Astrocyte of the hippocampus (primary cell): ENCODE measurements at regions not wholly inside any gene's neighbourhood (a gene's known extent, or its start where the extent isn't known, plus 50 kb on each side); places are given as distances from the start of the nearest gene placed in this dataset.
A peak's percentile ranks its signal among the peaks of the same experiment; 100 is the strongest.

Source experiments
- DNase-seq: peaks from one replicate; pipeline ENCODE4 v3.0.0; 2011; ENCODE audit warnings: low read depth, low spot score

DNA sequence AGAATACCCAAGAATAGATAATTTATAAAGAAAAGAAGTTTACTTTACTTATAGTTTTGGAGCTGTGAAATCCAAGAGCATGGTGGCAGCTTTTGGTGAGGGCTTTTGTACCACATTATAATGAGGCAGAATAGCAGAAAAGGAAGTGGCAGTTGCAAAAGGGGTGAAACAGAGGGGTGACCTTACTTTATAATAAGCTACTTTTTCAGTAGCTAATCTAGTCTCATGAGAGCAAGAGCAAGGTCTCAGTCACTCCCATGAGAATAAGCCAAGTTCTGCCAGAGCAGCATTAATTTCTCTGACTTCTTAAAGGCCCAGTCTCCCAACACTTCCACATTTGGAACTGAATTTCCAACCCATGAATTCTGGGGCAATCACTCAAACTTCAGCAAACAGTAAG is 502.0 kb downstream of the GBA3 start:
- no peak for DNase-seq

DNA sequence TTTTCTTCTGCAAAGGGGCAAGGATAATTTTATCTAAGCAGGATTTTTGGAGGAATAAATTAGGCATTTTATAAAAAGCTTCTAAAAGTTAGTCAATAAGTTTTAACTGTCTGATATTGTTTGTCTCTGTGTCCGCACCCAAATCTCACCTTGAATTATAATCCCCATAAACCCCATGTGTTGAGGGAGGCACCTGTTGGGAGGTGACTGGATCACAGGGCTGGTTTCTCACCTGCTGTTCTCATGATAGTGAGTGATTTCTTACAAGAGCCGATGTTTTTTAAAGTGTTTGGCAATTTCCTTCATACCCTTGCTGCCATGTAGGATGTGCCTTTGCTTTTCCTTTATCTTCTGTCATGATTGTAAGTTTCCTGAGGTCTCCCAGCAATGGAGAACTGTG is 481.4 kb downstream of the GBA3 start:
- DNase-seq: no peak

DNA sequence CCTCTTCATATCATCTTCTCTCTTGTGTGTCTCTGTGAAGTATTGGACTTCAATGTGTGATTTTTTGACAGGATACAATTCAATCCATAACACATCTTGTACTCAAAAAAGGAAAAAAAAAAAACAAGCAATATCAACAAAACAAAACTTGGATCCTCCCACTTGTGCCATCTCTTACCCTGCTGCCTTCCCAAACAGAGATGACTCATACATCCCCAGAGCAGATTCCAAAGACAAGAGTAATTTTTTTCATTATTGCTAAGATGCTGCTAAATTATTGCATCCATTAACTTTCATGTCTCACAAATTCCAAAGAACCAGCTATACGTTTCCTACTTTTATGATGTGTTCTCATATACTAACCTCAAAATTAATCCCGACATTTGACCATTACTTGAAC is 479.2 kb downstream of the GBA3 start:
- peak; percentile 11 for DNase-seq

DNA sequence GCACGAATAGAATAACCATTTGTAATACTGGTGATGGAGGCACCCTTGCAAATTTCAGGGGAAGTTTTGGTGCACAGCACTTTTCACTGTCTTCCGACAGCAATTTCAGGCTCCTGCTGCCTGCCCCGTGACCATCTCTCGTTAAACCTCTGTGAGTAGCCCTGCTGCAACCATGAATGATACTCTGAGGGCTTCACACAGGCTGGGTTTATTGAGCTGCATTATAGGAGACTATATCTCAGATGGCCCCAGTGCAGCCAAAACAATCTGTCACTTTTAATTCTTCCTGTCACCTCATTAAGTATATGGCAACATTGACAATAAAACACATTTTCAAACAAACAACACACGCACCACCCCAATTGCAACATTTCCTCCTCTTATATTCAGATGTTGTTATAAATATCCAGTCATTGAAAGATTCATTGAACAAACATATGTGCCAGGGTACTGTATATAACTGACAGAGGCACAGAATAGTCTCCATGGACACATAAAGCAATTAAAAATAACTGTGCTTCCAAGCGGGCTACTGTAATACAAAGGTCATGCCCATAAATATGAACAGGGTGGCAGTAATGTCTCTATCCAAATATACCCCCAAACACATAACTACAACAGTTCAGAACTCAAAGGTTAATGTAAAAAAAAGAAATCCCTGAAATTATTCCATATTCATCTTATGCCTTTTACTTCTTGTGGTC is 477.0 kb downstream of the GBA3 start:
- DNase-seq: no peak

DNA sequence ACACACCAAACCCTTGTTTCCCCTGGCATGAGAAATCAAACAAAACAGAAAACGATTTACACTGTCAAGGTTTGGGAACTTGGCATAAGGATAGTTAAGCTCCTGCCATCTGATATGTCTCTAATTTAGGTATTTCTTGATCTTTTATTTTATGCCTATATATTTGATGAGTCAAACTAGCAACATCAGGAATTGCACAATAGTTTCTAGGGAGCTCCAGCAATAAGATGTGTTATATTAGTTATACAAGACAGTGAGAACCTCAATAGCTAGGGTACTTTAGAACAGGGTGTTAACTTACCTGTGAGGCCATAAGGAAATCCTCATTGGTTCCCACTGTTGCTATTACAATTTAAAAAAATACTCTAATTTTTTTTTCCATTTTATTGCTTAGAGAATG is 474.2 kb downstream of the GBA3 start:
- DNase-seq: no peak

DNA sequence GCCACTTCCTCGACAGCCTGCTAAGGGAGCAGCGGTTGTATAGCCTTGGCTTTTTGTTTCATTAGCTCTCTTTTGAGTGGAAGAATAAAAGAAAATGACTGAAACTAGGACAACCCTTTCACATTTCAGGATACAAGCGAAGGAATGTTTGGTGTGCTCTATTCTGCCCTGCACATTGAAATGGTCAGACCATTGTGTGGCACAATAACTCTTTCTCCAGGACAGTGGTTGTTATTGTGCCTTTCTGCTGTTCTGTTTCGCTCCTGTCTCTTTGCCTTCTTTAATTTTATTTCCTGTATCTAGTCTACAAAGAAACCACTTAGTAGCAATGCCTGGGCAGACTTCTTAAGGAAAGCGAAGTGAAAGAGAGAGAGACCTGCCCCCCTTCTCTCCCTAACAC is 473.7 kb downstream of the GBA3 start:
- DNase-seq: no peak

DNA sequence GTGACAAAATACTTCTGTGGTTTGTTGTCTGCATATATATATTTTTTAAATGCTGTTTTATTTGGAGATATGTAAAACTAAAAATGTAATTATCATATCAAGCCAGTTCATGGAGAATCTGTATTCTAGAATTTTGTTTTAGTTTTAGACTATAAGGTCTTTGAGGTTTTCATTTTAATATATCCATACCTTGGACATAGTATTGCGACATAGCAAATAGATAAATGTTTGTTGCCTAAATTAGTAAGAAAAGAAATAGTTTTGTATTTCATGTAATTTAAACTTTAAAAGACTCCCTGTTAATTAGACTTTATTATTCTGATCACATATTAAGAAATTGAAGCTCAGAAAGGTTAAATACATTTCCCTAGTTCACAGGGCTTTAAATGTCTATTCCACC is 472.9 kb downstream of the GBA3 start:
- no peak for DNase-seq

DNA sequence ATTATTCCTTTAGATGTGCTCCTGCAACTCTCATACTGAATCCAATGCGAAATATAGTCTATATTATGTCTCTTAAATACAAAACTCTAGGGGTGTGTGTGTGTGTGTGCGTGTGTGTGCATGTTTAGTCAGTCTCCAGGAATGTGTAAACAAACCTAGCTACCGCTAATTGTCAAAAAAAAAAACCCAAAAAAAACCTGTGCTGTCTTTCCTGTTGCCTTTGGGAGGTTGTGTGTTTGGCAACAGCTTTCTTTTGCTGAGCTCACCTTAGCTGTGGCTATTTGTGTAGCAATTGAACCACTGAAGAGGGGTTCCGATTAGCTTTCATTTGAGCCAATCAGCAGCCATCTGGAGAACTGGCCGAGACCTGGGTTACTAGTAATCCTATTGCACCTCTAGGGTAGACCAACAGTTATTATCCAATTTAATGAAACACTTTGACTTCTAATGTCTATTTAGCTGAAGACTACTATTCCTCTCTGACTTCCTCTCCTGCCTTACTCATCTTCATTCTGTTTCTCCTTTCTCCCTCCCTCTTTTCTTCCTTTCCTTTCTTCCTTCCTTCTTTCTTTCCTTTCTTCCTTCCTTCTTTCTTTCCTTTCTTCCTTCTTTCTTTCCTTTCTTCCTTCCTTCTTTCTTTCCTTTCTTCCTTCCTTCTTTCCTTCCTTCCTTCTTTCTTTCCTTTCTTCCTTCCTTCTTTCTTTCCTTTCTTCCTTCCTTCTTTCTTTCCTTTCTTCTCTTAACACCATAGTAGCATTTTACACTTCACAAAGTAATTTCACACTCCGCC is 471.1 kb downstream of the GBA3 start:
- DNase-seq: peak; percentile 64

DNA sequence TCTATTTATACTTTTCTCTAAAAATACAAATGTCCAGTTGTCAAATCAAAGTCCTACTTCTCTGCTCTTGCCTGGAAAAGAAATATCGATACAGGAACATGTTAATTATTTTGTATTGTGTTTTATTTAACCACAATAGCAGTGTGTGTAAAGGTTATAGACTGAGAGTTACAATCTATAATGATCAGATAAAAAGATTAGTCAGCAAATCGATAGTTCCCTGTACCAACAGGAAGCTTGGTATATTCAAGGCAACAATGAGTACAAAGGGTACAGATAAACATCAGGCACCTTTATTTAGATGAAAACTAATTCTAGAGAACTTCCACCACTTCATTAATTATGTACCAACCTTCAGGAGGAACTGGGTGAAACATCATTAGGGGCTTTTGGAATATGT is 469.5 kb downstream of the GBA3 start:
- no peak for DNase-seq

DNA sequence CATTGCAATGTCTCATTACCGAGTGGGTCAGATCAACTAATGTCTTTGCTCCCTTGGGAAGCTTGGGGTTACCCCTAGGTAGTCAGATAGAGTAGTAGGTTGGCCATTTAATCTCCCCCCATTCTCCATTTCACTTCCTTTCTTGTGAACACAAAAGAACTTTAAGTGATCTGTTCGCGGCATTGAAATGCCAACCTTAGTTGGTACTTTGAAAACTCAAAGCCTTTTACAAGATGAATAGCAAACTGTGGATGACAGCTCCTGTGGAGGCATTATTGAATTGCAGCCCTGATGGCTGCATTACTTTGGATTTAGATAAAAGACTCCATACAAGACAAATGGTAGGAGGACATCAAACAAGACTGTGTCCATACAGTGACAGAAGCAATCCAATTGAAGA is 469.1 kb downstream of the GBA3 start:
- DNase-seq: no peak

DNA sequence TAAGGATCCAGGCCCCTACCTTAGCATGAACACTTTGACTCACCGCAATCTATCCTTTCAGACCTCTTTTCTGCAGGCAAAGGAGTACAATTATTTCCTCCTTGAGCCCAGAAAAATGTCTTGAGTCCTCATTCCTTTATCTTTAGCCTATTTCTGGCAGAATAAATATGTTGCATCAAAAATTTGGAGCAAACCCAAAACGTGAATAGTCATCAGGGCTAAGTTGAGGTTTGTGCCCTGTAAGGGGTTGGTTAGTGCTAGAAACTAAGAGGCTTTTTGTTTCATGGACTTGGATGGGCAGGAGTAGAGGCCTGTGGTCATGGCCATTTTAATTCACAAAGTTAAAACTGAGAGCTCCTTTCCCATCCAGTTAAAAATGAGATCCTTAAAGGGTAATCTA is 460.3 kb downstream of the GBA3 start:
- DNase-seq: no peak

DNA sequence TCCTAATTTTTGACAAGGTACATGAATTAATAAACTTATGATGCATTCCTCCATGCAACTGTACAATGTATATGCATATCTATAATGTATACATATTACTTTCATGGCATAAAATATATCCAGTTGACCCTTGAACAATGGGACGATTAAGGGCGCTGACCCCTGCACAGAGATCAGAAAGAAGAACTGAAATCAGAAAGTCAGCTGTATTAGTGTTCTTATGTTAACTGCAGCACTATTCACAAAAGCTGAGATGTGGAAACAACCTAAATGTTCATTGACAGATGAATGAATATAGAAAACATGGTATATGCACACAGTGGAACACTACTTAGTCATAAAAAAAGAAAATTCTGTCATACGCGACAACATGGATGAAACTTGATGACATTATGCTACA is 457.1 kb downstream of the GBA3 start:
- no peak for DNase-seq

DNA sequence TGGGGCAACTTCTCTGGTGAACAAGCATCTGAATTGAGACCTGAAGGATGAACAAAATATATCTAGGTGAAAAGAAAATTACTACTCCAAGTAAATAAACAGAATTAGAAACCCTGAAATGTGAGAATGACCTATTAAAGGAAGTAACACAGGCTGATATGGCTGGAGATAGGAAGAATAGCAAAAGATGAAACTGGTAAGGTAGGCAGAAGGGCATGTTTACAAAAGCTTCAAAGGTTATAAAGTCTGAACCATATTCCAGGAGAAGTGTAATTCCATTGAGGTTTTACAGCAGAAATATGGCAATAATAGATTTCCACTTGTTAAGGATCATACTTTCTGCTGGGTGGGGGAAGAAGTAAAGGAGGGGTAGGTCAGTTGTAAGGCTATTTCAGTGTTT is 452.0 kb downstream of the GBA3 start:
- no peak for DNase-seq

DNA sequence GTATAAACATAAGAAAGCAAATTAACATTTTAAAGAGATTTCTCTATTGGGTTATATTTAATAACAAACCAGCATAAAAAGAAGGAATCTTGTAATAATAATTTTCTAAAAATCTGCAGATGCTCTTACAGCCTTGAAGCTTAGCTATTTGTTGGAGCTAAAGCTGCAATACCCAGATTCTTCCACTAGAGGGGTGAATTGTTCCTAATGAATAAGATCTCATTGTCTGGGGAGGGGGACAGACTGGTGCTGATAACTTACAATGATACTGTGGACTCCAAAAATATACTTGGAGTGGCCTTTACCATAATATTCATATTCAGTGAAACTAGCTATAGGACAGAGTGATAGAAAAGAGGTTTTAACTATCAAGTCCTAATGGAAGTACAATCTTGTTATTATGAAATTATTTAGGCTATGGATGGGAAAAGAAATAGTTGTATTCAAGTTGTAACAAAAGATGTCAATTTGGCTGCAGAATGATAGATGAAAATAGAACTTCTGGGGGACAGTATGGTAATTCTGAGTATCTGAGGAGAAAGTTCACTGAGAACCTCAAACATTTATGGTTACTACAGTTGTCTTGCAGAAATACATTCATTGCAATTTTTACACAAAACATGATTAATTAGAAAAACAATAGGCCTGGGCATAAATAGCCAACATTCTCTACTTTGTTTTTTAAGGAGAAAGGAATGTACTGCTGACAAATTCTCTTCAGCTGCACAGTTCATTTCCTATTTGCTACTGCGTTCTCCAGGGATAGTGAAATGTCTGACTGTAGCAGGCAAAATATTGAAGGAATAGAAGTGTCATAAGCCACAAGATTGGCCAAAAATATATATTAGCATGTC is 443.3 kb downstream of the GBA3 start:
- peak; percentile 82 for DNase-seq

DNA sequence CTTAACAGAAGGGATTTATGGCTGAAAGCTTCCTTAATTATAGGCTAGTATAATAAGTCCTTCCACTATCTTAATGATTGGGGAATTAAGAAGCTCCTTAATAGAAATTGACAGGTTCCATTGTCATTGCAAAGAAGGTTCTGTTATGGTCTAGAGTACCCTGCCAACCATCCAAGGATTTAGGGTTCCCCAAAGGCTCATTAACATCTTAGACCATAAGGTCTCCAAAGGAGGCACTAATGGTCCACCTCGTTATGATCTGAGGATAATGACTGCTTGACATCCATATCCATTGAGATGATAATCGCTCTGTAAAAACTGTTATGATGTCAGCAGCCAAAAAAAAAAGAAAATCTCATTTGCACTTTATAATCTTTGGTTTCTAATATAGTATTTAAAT is 441.6 kb downstream of the GBA3 start:
- no peak for DNase-seq

DNA sequence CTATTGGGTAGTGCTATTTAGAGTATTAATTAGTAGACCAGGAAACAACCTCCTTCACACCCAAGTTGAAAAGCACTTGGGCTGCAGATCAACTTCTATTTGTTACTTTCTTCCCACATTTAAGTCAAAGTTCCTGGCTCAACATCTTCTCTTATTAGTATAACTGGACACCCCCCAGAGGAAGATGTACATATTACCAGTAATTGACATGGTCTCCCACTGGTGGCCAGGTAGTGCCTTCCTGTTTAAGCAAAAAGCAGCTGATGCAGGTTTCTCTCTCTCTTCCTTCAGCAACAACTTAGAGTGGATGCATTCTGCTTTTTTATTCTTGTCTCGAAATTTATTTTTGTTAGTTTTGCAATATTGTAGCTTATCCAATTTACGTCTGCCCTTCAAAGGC is 438.1 kb downstream of the GBA3 start:
- DNase-seq: no peak

DNA sequence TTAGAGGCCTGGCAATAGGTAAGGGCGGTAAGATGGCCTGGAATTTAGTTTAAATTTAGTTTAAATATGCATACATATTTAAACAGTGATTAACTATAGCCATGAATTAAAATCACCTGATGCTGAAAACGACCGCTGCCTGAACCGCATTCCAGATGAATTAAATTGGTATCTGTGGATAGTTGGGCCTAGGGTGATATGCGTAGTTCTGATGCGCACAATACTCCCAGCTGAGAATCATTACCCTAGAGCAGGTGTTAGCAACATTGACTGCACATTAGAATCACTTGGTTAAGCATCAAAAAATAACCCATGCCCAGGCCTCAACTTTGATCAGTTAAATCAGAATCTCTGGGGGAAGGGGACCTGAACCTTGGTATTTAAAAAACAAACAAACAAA is 432.4 kb downstream of the GBA3 start:
- no peak for DNase-seq

DNA sequence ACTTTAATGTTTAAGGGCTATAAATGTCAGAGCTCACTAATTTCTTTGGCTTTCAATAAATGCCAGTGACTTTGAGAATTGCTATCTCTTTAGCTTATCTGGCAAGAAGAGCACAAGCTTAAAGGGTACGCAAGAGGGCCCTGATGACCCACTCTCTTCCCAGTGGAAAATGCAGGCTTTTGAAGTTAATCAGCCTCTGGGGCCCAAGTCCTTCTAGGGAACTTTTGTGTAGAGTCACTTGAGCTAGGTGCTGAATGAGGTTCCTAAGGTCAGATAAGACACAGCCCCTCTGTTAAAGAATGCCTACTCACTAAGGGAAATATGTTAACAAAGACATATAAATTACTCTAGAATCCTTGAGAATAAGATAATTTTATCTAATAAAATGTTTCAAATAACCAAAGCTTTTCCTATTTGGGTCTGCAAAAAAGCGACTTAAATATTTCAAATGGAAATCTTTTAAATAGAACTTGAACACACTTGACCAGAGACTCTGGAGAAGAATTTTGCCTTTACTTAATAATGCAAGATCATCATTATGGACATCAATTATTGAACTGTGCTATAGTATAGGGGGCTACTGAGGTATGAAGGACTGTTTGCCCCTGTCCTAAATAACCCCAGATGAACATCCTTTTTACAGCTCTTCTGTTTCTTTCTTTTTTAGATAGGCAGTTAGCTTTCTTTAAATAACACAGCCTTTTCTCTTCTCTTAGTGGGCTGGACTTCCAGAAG is 430.1 kb downstream of the GBA3 start:
- DNase-seq: no peak

DNA sequence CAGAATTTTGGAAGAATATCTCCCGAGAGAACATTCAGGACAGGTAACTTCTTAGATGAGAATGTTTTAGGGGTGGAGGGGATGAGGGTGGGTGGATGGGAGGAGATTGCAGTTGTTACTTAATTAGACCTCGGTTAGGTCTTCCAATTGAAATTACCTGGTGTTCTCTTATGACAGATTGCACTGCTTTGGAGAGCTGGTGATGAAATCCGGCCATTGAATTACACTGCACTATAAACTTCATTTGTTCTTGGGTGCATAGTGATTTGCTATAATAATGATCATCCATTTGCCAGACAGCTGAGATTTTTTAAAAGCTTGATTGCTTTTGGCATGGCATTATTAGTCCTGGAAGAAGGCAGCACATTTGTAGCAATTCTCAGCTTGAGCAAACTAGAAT is 427.6 kb downstream of the GBA3 start:
- DNase-seq: no peak

DNA sequence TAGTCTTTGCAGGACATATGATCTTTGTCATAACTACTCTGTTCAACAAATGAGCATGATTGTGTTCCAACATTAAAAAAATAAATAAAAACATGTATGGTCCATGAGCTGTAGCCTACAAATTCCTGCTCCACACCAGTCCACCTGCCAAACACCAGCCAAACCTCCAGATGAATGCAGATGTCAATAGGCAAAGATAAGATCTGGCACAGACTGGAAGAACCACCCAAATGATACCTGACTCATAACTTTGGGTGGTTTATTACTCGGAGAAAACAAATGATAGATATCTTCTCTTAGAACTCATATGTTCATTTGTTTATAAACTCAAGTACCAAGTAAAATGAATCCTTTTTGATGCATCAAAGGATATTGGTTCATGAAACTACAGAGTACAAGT is 425.1 kb downstream of the GBA3 start:
- DNase-seq: no peak

DNA sequence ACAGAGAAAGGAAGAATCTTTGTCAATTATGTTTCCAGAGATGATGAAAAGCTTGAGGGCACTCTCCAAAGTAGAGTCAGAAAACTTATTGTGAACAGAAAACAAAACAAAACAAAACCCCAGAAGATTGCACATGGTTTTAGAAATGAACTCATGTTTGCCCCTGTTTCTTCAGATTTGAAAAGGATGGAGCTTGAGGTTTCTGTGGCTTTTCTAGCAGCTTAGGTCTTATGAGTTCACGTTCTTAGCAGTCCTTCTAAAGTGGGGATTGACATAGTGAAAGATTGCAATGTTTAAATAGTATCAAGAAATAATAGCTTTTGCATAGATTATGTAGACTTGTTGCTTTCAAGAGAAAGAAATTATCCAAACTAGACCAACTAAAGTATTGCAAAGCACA is 421.8 kb downstream of the GBA3 start:
- peak; percentile 62 for DNase-seq

DNA sequence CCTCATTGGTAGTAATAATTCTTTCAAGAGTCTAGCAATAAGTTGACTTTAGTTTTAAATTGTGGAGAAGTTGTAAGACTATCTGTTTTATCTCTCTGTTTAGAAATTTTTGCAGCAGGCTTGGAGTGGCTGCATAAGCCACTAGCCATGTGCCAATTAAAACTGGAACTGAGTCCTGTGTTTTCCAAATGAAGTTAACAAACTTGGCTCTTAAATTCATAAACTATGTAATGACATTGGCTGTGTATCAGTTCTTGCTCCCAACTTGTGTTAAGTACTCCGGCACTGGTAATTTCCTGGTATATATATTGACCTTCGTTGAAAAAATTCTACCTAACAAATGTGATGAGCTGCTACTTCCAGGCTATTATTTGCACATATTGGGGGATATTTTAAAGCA is 420.4 kb downstream of the GBA3 start:
- no peak for DNase-seq
